Epithelial cell of esophagus (primary cell): ENCODE measurements at regions not wholly inside any gene's neighbourhood (a gene's known extent, or its start where the extent isn't known, plus 50 kb on each side); places are given as distances from the start of the nearest gene placed in this dataset.

Source experiments
- DNase-seq: peaks from one replicate; pipeline ENCODE4 v3.0.0; 2010; ENCODE audit warnings: low read depth
- H3K4me3 ChIP-seq: 2 replicates; pipeline ENCODE4 v1.5.1; 2011; ENCODE audit warnings: mild to moderate bottlenecking, low read length, control low read depth
- CTCF ChIP-seq: IDR thresholded peaks from 2 replicates; pipeline ENCODE4 v1.5.1; 2011; ENCODE audit warnings: low read depth, mild to moderate bottlenecking, low read length, control low read depth, inconsistent platforms; ENCODE audit not compliant: insufficient read depth; ENCODE audit errors: missing control alignments

- H3K4me3 ChIP-seq, result no peak overlapping the region
- no peak for TF ChIP-seq CTCF
- no peak for DNase-seq
These were observed 905.0 kb downstream of the EFNB2 start for GRCh38 chr13:105630431-105630830.

DNA sequence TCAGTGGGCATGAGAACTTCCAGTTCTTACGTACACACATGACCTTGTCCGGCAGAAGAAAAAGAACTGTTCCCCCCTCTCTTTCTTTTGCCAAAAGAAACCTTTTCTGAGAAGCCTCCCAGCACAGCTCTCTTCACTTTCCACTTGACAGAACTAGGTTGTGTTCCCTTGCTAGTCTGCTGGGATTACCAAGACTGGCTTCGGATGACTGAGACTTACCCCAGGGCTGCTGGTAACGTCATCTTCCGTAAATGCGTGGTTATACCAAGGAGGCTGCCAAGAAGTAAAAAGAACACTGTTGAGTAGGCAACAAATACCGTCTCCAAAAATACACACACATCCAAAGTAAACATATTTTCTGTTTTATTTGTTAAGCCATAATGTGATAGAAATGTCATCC is 908.2 kb downstream of the EFNB2 start:
- no peak for TF ChIP-seq CTCF
- no peak overlapping the region for H3K4me3 ChIP-seq
- peak; percentile 58 for DNase-seq

DNA sequence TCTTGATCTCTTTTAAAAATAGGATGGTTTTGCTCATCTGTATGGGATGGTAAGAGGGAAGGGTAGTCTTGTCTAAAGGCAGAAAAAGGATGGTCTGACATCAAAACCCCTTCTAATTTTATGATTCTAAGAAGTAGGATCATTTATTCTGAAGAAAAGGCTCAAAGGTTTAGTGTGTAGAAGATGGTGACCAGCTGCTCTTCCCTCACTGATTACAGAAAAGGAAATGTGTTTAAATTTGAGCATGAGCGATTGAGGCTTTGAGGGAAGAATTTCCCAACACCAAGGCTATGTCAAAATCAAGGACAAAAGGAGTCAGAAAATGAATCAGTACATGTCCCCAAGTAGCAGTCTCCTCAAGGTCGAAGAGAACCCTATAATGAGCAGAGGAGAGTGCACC is 909.8 kb downstream of the EFNB2 start:
- no peak for DNase-seq
- no peak overlapping the region for H3K4me3 ChIP-seq
- no peak for TF ChIP-seq CTCF

GRCh38 chr13:105616333-105617075 is 919.0 kb downstream of the EFNB2 start:
- H3K4me3 ChIP-seq, result no peak overlapping the region
- TF ChIP-seq CTCF, result no peak
- DNase-seq, result no peak

DNA sequence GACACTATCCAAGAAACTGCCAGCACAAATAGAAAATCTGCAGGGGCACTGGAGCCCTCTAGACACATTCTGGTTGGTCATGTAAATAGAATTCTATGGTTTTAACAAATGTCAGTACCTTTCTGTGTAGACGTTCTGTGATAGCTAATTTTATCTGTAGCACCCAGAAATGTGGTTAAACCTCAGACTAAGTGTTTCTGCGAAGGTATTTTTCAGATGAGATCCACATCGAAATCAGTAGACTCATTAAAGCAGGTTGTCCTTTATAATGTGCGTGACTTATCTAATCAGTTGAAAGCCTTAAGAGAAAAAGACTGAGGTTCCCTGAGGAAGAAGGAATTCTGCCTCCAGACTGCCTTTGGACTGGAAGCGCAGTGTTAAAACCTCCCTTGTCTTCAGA is 922.9 kb downstream of the EFNB2 start:
- TF ChIP-seq CTCF, result no peak
- DNase-seq, result no peak
- no peak overlapping the region for H3K4me3 ChIP-seq

DNA sequence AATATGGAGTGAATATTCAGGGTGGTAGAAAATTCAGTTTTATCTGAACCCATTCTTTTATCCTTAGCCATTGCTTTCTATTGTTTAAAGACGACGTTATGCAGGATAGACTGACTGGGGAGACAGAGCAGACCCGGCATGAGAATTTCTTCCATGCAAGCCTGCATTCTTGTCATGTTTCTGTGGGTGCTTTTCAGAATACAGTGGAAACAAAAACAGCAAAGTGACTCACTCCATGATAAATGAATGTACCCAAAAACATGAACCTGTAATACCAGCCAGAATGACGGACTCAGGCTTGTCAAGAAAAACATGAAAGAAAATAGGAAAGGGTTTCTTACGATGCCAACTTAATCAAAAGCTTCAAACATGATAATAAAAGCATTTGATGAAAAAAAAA is 924.0 kb downstream of the EFNB2 start:
- no peak overlapping the region for H3K4me3 ChIP-seq
- peak; percentile 81 for DNase-seq
- TF ChIP-seq CTCF, result no peak

DNA sequence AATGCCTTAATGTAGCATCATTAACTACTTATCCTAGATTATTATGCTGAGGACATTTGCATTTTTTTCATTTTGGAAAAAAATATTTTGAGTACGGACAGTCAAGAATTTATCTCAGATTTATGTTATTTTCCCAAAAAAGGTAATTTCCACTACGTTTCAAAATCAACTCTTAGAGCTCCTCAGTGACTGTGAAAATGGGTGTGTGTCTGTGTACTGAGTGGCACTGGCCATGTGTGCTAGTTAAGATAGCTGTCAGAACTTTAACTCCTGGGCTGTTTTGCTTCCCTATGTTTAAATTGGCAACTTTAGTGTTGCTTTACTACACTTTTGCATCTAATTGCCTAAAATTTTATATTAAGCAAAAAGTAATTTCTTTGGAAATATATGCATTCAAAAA is 927.4 kb downstream of the EFNB2 start:
- no peak overlapping the region for H3K4me3 ChIP-seq
- TF ChIP-seq CTCF, result no peak
- no peak for DNase-seq
